Keratinocyte (primary cell): ENCODE measurements at regions not wholly inside any gene's neighbourhood (a gene's known extent, or its start where the extent isn't known, plus 50 kb on each side); places are given as distances from the start of the nearest gene placed in this dataset.

Source experiments
- EZH2 ChIP-seq: IDR thresholded peaks from one replicate; pipeline ENCODE4 v1.6.1; 2012; ENCODE audit warnings: inconsistent platforms, mild to moderate bottlenecking, low read length, moderate library complexity
- TF ChIP-seq, protein P1 (sequence below), 3 experiments: IDR thresholded peaks in 1 of 3; conservative IDR thresholded peaks in 1 of 3; optimal IDR thresholded peaks in 1 of 3; 2 replicates in 2 of 3; 3 replicates in 1 of 3; pipeline versions ENCODE3 to v1.5.1; 2011; ENCODE audit warnings: low read length in 3 of 3, mild to moderate bottlenecking in 3 of 3, moderate library complexity in 2 of 3, control low read depth in 1 of 3, inconsistent platforms in 1 of 3; ENCODE audit not compliant: insufficient read depth in 2 of 3; ENCODE audit errors: extremely low read depth in 1 of 3

DNA sequence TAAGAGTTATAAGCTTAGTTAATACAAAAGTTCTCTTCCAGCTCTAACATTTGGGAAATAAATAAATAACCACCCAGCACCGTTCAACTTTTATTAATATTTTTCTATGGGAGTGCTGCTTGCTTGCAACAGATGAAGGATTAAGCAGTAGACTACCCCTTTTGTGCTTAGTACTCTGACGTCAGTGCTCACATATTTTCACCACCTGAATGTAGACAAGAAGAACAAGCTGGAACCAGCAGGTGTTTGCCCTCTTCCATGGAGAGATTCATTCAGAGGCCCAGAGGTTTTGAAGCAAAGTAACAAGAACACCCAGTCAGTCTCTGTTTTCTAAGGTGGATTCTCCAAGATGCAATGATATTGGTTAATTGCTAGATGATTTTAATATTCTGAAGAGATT lies 307.1 kb upstream of the PIK3C3 start:
- TF ChIP-seq, protein P1, sequence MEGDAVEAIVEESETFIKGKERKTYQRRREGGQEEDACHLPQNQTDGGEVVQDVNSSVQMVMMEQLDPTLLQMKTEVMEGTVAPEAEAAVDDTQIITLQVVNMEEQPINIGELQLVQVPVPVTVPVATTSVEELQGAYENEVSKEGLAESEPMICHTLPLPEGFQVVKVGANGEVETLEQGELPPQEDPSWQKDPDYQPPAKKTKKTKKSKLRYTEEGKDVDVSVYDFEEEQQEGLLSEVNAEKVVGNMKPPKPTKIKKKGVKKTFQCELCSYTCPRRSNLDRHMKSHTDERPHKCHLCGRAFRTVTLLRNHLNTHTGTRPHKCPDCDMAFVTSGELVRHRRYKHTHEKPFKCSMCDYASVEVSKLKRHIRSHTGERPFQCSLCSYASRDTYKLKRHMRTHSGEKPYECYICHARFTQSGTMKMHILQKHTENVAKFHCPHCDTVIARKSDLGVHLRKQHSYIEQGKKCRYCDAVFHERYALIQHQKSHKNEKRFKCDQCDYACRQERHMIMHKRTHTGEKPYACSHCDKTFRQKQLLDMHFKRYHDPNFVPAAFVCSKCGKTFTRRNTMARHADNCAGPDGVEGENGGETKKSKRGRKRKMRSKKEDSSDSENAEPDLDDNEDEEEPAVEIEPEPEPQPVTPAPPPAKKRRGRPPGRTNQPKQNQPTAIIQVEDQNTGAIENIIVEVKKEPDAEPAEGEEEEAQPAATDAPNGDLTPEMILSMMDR (optimal IDR thresholded peaks at IDR 0.05 in 1 of 3, IDR thresholded peaks at IDR 0.05 in 1 of 3, conservative IDR thresholded peaks at IDR 0.05 in 1 of 3; ENCODE audit: extremely low read depth in 1 of 3, insufficient read depth in 2 of 3, low read length in 3 of 3), result no peak
- TF ChIP-seq EZH2, result no peak
